GM12864 (cell line): ENCODE measurements at regions not wholly inside any gene's neighbourhood (a gene's known extent, or its start where the extent isn't known, plus 50 kb on each side); places are given as distances from the start of the nearest gene placed in this dataset.

Experiments
- DNase-seq: peaks from one replicate; pipeline ENCODE4 v3.0.0-alpha.2; 2011; ENCODE audit warnings: low read depth
- H3K4me3 ChIP-seq: 2 replicates; pipeline ENCODE4 v1.5.1; 2011; ENCODE audit warnings: mild to moderate bottlenecking, low read depth, low read length, control low read depth
- CTCF ChIP-seq: IDR thresholded peaks from 2 replicates; pipeline ENCODE4 v1.5.1; 2011; ENCODE audit warnings: low read depth, mild to moderate bottlenecking, moderate library complexity, low read length, control low read depth, inconsistent platforms; ENCODE audit errors: missing control alignments

DNA sequence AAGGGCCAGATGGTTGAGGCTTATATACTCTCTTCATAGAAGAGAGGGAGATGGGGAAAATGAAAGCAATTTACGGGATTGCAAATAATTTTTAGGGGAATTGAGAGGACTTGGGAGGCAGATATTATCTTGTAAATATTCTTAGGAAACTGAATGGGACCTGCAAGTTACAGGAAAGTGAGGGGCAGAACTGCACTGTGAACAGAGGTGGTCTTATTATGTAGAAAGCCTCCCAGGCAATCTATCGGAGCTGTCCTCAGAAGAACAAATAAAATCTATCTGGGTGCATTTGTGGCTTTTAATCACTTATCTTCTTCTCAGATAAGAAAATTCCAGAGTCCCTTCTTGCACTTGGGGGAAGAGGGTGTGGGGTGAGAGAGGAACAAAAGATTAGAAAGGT is 223.5 kb downstream of the RHOU start:
- H3K4me3 ChIP-seq: no peak overlapping the region
- TF ChIP-seq CTCF: no peak
- DNase-seq: no peak

GRCh38 chr1:228960705-228961104 is 225.4 kb downstream of the RHOU start:
- no peak overlapping the region for H3K4me3 ChIP-seq
- no peak for DNase-seq
- TF ChIP-seq CTCF: no peak

DNA sequence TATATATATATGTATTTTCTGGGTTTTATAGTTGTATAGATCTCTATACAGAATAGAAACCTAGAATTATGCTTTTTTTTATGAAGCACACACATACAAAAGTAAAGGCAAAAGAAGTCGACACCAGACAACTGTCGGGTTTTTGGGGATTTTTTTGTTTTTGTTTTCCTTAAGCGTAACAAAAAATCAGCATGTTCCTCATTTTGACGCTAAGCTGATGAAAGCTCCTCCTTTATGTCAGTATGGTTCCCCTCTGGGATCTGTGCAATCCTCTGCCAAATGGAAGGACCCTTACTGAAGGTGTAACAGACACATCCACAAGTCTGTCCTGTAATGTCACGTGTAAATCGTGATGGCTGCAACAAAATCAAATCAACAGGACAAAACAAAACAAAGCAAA is 226.2 kb downstream of the RHOU start:
- TF ChIP-seq CTCF: no peak
- H3K4me3 ChIP-seq: no peak overlapping the region
- DNase-seq: no peak

- TF ChIP-seq CTCF: no peak
- DNase-seq: no peak
- no peak overlapping the region for H3K4me3 ChIP-seq
Observed at GRCh38 chr1:228963795-228964177, 228.5 kb downstream of the RHOU start.

DNA sequence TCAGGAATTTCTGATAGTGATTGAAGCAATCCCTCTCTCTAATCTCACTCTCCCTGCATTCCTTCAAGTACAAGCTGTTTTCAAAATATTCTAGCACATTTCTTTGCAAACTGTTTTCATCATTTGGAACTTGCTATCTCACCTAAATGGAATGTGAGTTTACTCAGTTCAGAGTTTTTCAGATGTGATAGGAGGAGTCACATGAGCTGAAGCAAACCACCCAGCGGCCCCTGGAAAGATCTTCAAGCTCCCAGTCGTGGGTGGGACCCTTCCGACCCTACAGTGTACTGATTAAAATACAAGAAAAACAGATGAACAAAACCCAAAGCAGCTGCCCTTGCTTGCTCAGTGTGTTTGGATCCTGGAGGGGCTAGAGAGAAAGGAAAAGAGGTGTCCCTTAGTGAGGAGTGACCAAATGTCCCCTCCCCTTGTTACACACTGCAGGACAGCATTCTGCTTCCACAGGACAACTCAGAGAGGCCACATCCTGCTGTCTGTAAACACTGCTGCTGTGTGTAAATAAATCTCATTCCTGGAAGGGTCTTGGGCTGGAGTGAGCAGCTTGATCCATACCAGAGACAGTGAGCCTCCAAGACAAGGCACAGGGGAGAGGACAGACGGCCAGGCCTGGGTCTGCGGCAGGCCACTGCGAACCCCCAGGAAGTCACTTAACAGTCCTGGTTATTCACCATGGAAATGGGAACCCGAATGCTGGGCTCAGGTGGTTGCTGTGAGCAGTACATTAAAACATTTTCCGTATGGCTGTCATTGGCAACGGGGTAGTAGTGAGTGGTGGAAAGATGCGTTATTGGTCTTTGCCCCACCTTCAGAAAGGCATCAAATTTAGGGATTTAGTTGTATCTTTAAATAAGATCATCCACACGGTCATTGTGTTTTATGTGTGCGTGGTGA is 229.2 kb downstream of the RHOU start:
- no peak for DNase-seq
- H3K4me3 ChIP-seq: no peak overlapping the region
- no peak for TF ChIP-seq CTCF

DNA sequence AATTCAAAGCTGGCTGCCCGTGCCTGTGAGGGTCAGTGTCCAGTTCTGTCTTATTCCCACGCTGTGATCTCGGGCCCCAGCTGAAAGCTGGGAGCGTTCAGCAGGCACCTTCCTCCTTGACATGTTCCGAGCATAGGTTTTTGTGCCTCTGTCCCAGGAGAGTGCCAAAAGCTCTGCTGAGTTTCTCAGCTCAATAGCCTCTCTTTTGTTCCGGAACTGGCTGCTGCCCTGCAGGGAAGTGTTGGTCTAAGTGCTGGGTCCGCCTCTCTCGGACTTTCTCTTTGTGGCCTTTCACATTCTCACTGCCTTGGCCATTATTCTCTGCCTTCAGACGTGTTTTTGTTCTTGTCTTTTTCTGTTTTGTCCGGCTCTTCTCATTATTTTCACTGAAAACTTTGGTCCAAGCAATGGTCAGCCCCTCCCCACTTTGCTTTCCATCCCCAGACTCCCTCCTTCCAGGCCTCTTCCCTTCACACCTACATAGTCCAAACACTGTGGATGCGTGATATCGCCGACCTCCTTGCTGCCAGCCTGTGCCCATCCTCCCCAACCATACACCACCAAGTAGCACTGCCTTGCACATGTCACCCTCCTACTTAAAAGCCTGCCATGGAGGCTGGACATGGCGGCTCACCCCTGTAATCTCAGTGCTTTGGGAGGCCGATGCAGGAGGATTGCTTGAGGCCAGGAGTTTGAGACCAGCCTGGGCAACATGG is 233.8 kb downstream of the RHOU start:
- no peak for DNase-seq
- H3K4me3 ChIP-seq: no peak overlapping the region
- no peak for TF ChIP-seq CTCF
